Erythroblast (primary cell): ENCODE measurements at regions not wholly inside any gene's neighbourhood (a gene's known extent, or its start where the extent isn't known, plus 50 kb on each side); places are given as distances from the start of the nearest gene placed in this dataset.

Source experiments
- GATA1 ChIP-seq: IDR thresholded peaks from 2 replicates; pipeline ENCODE4 v1.6.1; 2011; ENCODE audit warnings: low read depth, mild to moderate bottlenecking, control low read depth, low read length, moderate library complexity
- POLR2A ChIP-seq: IDR thresholded peaks from 2 replicates; pipeline ENCODE4 v1.6.1; 2011; ENCODE audit warnings: mild to moderate bottlenecking, low read length

DNA sequence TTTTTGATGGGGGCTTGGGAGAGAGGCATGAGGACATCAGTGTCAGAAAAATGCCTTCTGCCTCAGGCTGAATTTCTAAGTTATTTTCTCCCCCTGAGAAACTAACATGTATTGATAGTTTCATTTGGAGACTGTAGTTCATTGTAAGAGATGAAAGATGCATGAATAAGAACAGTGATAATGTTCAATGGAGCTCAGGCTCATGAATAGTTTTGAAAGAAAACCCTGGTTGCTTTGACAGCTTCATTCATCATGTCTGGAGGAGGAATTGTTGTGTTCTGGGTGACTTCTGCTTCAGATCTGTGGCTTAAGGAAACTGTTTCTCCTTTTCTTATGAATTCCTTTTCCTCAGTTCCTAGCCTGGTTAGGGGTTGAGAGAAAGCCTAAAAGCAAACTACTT, 204.0 kb upstream of the LRRC3B start:
- TF ChIP-seq POLR2A (no peak), GATA1 (no peak)
